BJ (cell line): ENCODE measurements at regions not wholly inside any gene's neighbourhood (a gene's known extent, or its start where the extent isn't known, plus 50 kb on each side); places are given as distances from the start of the nearest gene placed in this dataset.
"Not testable (repeated sequence)": the region's sequence is repeated elsewhere in the genome, so short reads cannot be mapped to it uniquely, and the experiment has no call there.

ENCODE experiments used
- CTCF ChIA-PET: fragments of 350-600 bp; formaldehyde crosslinking; extraction: SDS; loops from one replicate; lab custom pipeline; 2021; ENCODE audit warnings: antibody characterized with exemption, inconsistent platforms; lab: Yijun Ruan, JAX
- POLR2A ChIA-PET: fragments of 300-600 bp; sonication (Branson Sonifier 250); formaldehyde crosslinking; extraction: SDS; loops from one replicate; lab custom pipeline; 2021; ENCODE audit warnings: antibody characterized with exemption; lab: Charles Lee
- DNase-seq: peaks from one replicate; pipeline ENCODE4 v3.0.0-alpha.2; 2011; ENCODE audit warnings: low read depth
- H3K27me3 ChIP-seq: 2 replicates; pipeline ENCODE4 v1.6.0; 2011; ENCODE audit warnings: low read length; ENCODE audit not compliant: control insufficient read depth, insufficient read depth
- H3K36me3 ChIP-seq: 2 replicates; pipeline ENCODE4 v1.5.1; 2011; ENCODE audit warnings: low read length; ENCODE audit not compliant: control insufficient read depth, insufficient read depth
- H3K4me3 ChIP-seq: 2 replicates; pipeline ENCODE4 v1.5.1; 2011; ENCODE audit warnings: low read depth, mild to moderate bottlenecking, control low read depth, low read length
- TF ChIP-seq, protein P1 (sequence below): IDR thresholded peaks from 2 replicates; pipeline ENCODE4 v1.5.1; 2011; ENCODE audit warnings: low read depth, mild to moderate bottlenecking, control low read depth, inconsistent platforms, low read length, moderate library complexity; ENCODE audit not compliant: insufficient read depth

DNA sequence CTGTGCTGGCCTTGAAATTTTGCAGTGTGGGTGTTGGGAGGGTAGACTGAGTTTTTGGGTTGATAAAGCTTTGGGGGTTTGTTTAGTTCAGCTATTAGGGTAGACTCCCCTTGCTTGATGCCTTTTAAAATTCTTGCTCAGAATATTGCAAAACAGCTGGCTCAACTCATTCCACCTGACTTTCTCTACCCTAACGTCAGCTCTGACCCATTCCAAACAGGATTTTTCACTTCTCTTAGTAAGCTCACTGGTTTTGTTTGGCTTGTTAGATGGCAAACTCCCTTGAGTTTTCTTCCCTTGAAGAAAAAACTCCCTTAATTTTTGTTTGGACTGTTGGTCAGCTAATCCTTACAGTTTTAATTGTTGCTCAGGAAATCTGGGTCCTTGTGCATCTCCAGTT is 195.1 kb upstream of the DTNA start:
- TF ChIP-seq, protein P1, sequence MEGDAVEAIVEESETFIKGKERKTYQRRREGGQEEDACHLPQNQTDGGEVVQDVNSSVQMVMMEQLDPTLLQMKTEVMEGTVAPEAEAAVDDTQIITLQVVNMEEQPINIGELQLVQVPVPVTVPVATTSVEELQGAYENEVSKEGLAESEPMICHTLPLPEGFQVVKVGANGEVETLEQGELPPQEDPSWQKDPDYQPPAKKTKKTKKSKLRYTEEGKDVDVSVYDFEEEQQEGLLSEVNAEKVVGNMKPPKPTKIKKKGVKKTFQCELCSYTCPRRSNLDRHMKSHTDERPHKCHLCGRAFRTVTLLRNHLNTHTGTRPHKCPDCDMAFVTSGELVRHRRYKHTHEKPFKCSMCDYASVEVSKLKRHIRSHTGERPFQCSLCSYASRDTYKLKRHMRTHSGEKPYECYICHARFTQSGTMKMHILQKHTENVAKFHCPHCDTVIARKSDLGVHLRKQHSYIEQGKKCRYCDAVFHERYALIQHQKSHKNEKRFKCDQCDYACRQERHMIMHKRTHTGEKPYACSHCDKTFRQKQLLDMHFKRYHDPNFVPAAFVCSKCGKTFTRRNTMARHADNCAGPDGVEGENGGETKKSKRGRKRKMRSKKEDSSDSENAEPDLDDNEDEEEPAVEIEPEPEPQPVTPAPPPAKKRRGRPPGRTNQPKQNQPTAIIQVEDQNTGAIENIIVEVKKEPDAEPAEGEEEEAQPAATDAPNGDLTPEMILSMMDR = no peak
- H3K4me3 ChIP-seq = no peak overlapping the region
- H3K36me3 ChIP-seq = no peaks in the 10 kb centered on the region
- no peak for DNase-seq
- no peaks in the 10 kb centered on the region for H3K27me3 ChIP-seq
- POLR2A ChIA-PET = no interaction called here
- CTCF ChIA-PET = interaction anchor here (1.0 to 1.1 kb wide), 2 partner anchors 12 to 22 kb away, joined by 3 read pairs; no protein-coding TSS in a partner anchor

DNA sequence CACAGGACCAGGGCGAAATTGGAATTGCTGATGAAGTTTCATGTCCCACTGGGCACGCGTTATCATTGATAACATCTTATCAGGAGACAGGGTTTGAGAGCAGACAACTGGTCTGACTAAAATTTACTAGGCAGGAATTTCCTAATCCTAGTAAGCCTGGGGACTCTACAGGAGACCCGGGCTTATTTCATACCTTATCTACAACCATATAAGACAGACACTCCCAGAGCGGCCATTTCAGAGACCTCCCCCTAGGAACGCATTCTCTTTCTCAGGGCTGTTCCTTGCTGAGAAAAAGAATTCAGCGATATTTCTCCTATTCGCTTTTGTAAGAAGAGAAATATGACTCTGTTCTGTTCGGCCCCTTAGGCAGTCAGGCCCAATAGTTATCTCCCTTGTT is 193.7 kb upstream of the DTNA start:
- DNase-seq, POLR2A ChIA-PET, H3K36me3 ChIP-seq, H3K27me3 ChIP-seq, CTCF ChIA-PET, H3K4me3 ChIP-seq: not testable (repeated sequence)

DNA sequence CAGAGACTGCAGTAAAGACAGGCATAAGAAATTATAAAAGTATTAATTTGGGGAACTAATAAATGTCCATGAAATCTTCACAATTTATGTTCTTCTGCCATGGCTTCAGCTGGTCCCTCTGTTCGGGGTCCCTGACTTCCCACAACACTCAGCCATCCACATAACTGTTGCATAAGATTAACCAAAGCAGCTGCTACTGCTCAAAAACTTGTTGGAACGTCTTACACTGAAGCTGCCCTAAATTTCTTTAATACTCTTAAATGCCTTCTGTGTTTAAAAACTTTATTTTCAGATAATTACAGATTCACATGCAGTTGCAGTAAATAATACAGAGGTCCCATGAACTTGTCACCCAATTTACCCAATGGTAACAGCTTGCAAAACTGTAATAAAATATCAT is 193.1 kb upstream of the DTNA start:
- POLR2A ChIA-PET, CTCF ChIA-PET, DNase-seq, H3K27me3 ChIP-seq, H3K36me3 ChIP-seq, H3K4me3 ChIP-seq: not testable (repeated sequence)

DNA sequence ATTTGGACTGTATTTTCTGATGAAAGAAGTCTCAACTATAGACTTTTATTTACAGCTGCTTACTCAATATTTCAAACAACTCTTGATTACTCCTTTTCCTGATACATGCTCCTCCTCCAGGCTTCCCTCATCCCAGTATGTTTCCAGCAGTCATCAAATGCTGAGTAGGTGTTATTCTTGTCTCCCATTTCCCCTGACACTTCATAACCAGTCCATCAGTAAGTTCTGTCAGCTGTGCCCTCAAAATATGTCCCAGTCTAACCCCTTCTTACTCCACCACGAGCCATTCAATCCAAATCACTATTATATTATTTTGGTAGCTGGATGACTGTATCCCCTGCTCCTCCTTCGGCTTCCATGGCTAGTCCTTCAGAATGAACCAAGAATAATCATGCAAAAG is 189.1 kb upstream of the DTNA start:
- DNase-seq = no peak
- POLR2A ChIA-PET = no interaction called here
- Histone ChIP-seq H3K36me3 (no peaks in the 10 kb centered on the region), H3K27me3 (no peaks in the 10 kb centered on the region), H3K4me3 (no peak overlapping the region)
- TF ChIP-seq, protein P1 = no peak
- CTCF ChIA-PET = no interaction called here

DNA sequence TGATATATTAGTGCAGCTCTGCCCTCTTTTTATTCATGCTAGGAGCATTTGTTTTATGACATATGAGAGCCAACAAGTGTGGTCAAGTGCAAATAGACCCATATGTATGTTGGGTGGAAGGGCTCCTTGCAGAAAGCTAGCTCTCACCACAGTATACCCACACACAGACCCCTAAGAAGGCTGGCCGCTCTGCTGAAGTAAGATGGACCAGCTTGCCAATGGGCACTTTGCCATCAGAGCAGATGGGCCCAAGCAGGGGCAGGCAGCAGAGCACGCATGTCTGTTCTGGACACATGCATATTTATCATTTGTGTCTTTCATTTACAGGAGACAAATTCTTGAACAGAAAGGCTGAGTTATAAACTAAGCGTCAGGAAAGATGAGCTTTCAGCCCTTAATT is 187.5 kb upstream of the DTNA start:
- TF ChIP-seq, protein P1 = no peak
- Histone ChIP-seq H3K27me3 (no peaks in the 10 kb centered on the region), H3K4me3 (no peak overlapping the region), H3K36me3 (no peaks in the 10 kb centered on the region)
- POLR2A ChIA-PET = no interaction called here
- CTCF ChIA-PET = interaction anchor here (0.7 kb wide), 1 partner anchor 102 kb away, joined by 3 read pairs; no protein-coding TSS in a partner anchor
- DNase-seq = no peak

DNA sequence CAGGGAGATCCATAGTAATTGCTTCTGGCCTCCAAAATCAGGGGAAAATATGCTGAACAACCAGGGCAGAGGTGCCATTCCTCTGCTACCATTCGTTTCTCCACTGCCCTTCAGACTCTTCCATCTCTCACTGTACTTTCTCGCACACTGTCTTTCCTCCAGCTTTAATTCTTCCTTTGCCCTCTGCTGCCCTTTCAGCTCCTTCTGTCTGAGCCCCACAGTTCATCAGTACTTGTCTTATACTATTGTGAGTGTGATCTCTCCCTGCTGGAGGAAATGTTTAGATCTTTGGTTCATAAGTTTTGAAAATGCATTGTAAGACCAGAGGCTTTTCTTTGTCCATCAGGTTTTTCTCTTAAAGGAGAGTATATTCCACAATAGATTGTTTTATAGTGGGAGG is 184.9 kb upstream of the DTNA start:
- ChIA-PET CTCF (interaction anchor here (0.6 kb wide), 1 partner anchor 458 kb away, joined by 3 read pairs; no protein-coding TSS in a partner anchor), POLR2A (no interaction called here)
- no peak overlapping the region for H3K4me3 ChIP-seq
- no peak for DNase-seq
- no peaks in the 10 kb centered on the region for H3K36me3 ChIP-seq
- TF ChIP-seq, protein P1 = no peak
- H3K27me3 ChIP-seq = no peaks in the 10 kb centered on the region
